ENCODE measurements at regions not wholly inside any gene's neighbourhood (a gene's known extent, or its start where the extent isn't known, plus 50 kb on each side); places are given as distances from the start of the nearest gene placed in this dataset.

- TF ChIP-seq TEAD4 (IDR thresholded peaks at IDR 0.05): no peak
- no peak for TF ChIP-seq TCF12 (IDR thresholded peaks at IDR 0.05; ENCODE audit: low read depth)
- no peak for TF ChIP-seq CEBPB (IDR thresholded peaks at IDR 0.05)
- TF ChIP-seq REST (IDR thresholded peaks at IDR 0.05; ENCODE audit: low read depth): no peak
- TF ChIP-seq ZBTB7A (IDR thresholded peaks at IDR 0.05; ENCODE audit: low read depth): no peak
- TF ChIP-seq TAF1 (IDR thresholded peaks at IDR 0.05; ENCODE audit: low read depth): no peak
- no peak for TF ChIP-seq MAX (IDR thresholded peaks at IDR 0.05)
- TF ChIP-seq YY1 (IDR thresholded peaks at IDR 0.05; ENCODE audit: low read depth): no peak
- no peak for TF ChIP-seq EGR1 (IDR thresholded peaks at IDR 0.05)
- no peak for TF ChIP-seq USF1 (IDR thresholded peaks at IDR 0.05)
- no peak for TF ChIP-seq NFIC (IDR thresholded peaks at IDR 0.05)
- no peak for TF ChIP-seq EP300 (IDR thresholded peaks at IDR 0.05; ENCODE audit: borderline replicate concordance)
- TF ChIP-seq FOXM1 (IDR thresholded peaks at IDR 0.05; ENCODE audit: borderline replicate concordance, low read depth): no peak
- TF ChIP-seq RAD21 (IDR thresholded peaks at IDR 0.05; ENCODE audit: low read depth): no peak
Measured at GRCh38 chr1:234760303-234760723, 150.3 kb upstream of the IRF2BP2 start.

- TF ChIP-seq NFIC (IDR thresholded peaks at IDR 0.05) (no peak), TAF1 (IDR thresholded peaks at IDR 0.05; ENCODE audit: low read depth) (no peak)
Measured at GRCh38 chr1:234759888-234760287, 149.9 kb upstream of the IRF2BP2 start.

GRCh38 chr1:234758851-234759250 is 148.9 kb upstream of the IRF2BP2 start:
- TF ChIP-seq TAF1 (IDR thresholded peaks at IDR 0.05; ENCODE audit: low read depth) (no peak), YY1 (IDR thresholded peaks at IDR 0.05; ENCODE audit: low read depth) (no peak), CREB1 (IDR thresholded peaks at IDR 0.05; ENCODE audit: low read depth) (no peak), FOXM1 (IDR thresholded peaks at IDR 0.05; ENCODE audit: borderline replicate concordance, low read depth) (no peak), USF1 (IDR thresholded peaks at IDR 0.05) (no peak), EP300 (IDR thresholded peaks at IDR 0.05; ENCODE audit: borderline replicate concordance) (no peak)

GRCh38 chr1:234756857-234757256 is 146.9 kb upstream of the IRF2BP2 start:
- TF ChIP-seq MAX (IDR thresholded peaks at IDR 0.05): no peak
- no peak for TF ChIP-seq YY1 (IDR thresholded peaks at IDR 0.05; ENCODE audit: low read depth)
- TF ChIP-seq USF1 (IDR thresholded peaks at IDR 0.05): no peak
- no peak for TF ChIP-seq ZBTB7A (IDR thresholded peaks at IDR 0.05; ENCODE audit: low read depth)
- TF ChIP-seq FOXM1 (IDR thresholded peaks at IDR 0.05; ENCODE audit: borderline replicate concordance, low read depth): no peak
- TF ChIP-seq EGR1 (IDR thresholded peaks at IDR 0.05): no peak
- no peak for TF ChIP-seq CEBPB (IDR thresholded peaks at IDR 0.05)
- no peak for TF ChIP-seq REST (IDR thresholded peaks at IDR 0.05; ENCODE audit: low read depth)

- TF ChIP-seq RAD21 (IDR thresholded peaks at IDR 0.05; ENCODE audit: low read depth) (no peak), EP300 (IDR thresholded peaks at IDR 0.05; ENCODE audit: borderline replicate concordance) (no peak), ZBTB7A (IDR thresholded peaks at IDR 0.05; ENCODE audit: low read depth) (no peak), FOXM1 (IDR thresholded peaks at IDR 0.05; ENCODE audit: borderline replicate concordance, low read depth) (no peak), EGR1 (IDR thresholded peaks at IDR 0.05) (no peak), TAF1 (IDR thresholded peaks at IDR 0.05; ENCODE audit: low read depth) (no peak), NFIC (IDR thresholded peaks at IDR 0.05) (no peak), USF1 (IDR thresholded peaks at IDR 0.05) (no peak), YY1 (IDR thresholded peaks at IDR 0.05; ENCODE audit: low read depth) (no peak)
Measured at GRCh38 chr1:234756066-234756774, 146.2 kb upstream of the IRF2BP2 start.
